ENCODE measurements at regions not wholly inside any gene's neighbourhood (a gene's known extent, or its start where the extent isn't known, plus 50 kb on each side); places are given as distances from the start of the nearest gene placed in this dataset.

- no peaks in the 10 kb centered on the region for H3K4me1 ChIP-seq (ENCODE audit: insufficient read depth, low read length, severe bottlenecking)
- no peaks in the 10 kb centered on the region; the same call in 1 of the 2 replicates for H3K79me2 ChIP-seq (ENCODE audit: insufficient read depth, low read length)
- no peaks in the 10 kb centered on the region for H3F3A ChIP-seq (ENCODE audit: insufficient read depth, low read length)
- H3K9me3 ChIP-seq (ENCODE audit: low read length) = no peaks in the 10 kb centered on the region
- no peaks in the 10 kb centered on the region for H3K36me3 ChIP-seq (ENCODE audit: insufficient read depth, low read length)
- no peak overlapping the region for H2AFZ ChIP-seq (ENCODE audit: low read length)
- H3K4me2 ChIP-seq (ENCODE audit: low read length) = no peak overlapping the region
- H3K27ac ChIP-seq (ENCODE audit: low read depth, low read length, poor library complexity, severe bottlenecking) = no peak overlapping the region
- H3K4me3 ChIP-seq (ENCODE audit: low read depth, low read length, poor library complexity, severe bottlenecking) = no peak overlapping the region
- no peaks in the 10 kb centered on the region for H4K20me1 ChIP-seq (ENCODE audit: insufficient read depth, low read length)
- no peaks in the 10 kb centered on the region for H3K27me3 ChIP-seq (ENCODE audit: insufficient read depth, low read length)
- no peak overlapping the region for H3K9ac ChIP-seq (ENCODE audit: low read length)
- TF ChIP-seq CTCF (IDR thresholded peaks at IDR 0.05; ENCODE audit: low read length) (no peak), EZH2 (IDR thresholded peaks at IDR 0.05; ENCODE audit: borderline replicate concordance, low read length) (no peak)
- H3K9me2 ChIP-seq (ENCODE audit: low read depth, low read length) = no peaks in the 10 kb centered on the region
Observed at GRCh38 chr6:130314271-130314670, 51.5 kb upstream of the TMEM200A start.

GRCh38 chr6:130313206-130313605 is 52.6 kb upstream of the TMEM200A start:
- H3K4me3 ChIP-seq (ENCODE audit: low read depth, low read length, poor library complexity, severe bottlenecking) = no peak overlapping the region
- H3K4me2 ChIP-seq (ENCODE audit: low read length) = no peak overlapping the region
- H3K9ac ChIP-seq (ENCODE audit: low read length) = no peak overlapping the region
- H3K27ac ChIP-seq (ENCODE audit: low read depth, low read length, poor library complexity, severe bottlenecking) = no peak overlapping the region
- H3K9me3 ChIP-seq (ENCODE audit: low read length) = no peaks in the 10 kb centered on the region
- no peak overlapping the region for H2AFZ ChIP-seq (ENCODE audit: low read length)
- H4K20me1 ChIP-seq (ENCODE audit: insufficient read depth, low read length) = no peaks in the 10 kb centered on the region
- TF ChIP-seq CTCF (IDR thresholded peaks at IDR 0.05; ENCODE audit: low read length) (no peak), EZH2 (IDR thresholded peaks at IDR 0.05; ENCODE audit: borderline replicate concordance, low read length) (no peak)
- no peaks in the 10 kb centered on the region for H3K9me2 ChIP-seq (ENCODE audit: low read depth, low read length)
- no peaks in the 10 kb centered on the region for H3K4me1 ChIP-seq (ENCODE audit: insufficient read depth, low read length, severe bottlenecking)
- H3K36me3 ChIP-seq (ENCODE audit: insufficient read depth, low read length) = no peaks in the 10 kb centered on the region
- no peaks in the 10 kb centered on the region for H3F3A ChIP-seq (ENCODE audit: insufficient read depth, low read length)
- no peaks in the 10 kb centered on the region for H3K27me3 ChIP-seq (ENCODE audit: insufficient read depth, low read length)
- no peaks in the 10 kb centered on the region; the same call in 1 of the 2 replicates for H3K79me2 ChIP-seq (ENCODE audit: insufficient read depth, low read length)

- H3K4me3 ChIP-seq (ENCODE audit: low read depth, low read length, poor library complexity, severe bottlenecking) = no peak overlapping the region
- H3K79me2 ChIP-seq (ENCODE audit: insufficient read depth, low read length) = no peaks in the 10 kb centered on the region
- H4K20me1 ChIP-seq (ENCODE audit: insufficient read depth, low read length) = no peaks in the 10 kb centered on the region
- H3K4me1 ChIP-seq (ENCODE audit: insufficient read depth, low read length, severe bottlenecking) = no peaks in the 10 kb centered on the region
- H3K9ac ChIP-seq (ENCODE audit: low read length) = no peak overlapping the region
- H3K9me3 ChIP-seq (ENCODE audit: low read length) = no peaks in the 10 kb centered on the region
- H3F3A ChIP-seq (ENCODE audit: insufficient read depth, low read length) = no peaks in the 10 kb centered on the region
- no peaks in the 10 kb centered on the region for H3K36me3 ChIP-seq (ENCODE audit: insufficient read depth, low read length)
- no peak overlapping the region for H2AFZ ChIP-seq (ENCODE audit: low read length)
- no peaks in the 10 kb centered on the region for H3K9me2 ChIP-seq (ENCODE audit: low read depth, low read length)
- H3K27me3 ChIP-seq (ENCODE audit: insufficient read depth, low read length) = no peaks in the 10 kb centered on the region
- H3K4me2 ChIP-seq (ENCODE audit: low read length) = no peak overlapping the region
- H3K27ac ChIP-seq (ENCODE audit: low read depth, low read length, poor library complexity, severe bottlenecking) = no peak overlapping the region
- TF ChIP-seq EZH2 (IDR thresholded peaks at IDR 0.05; ENCODE audit: borderline replicate concordance, low read length) = no peak
- no peak for TF ChIP-seq CTCF (IDR thresholded peaks at IDR 0.05; ENCODE audit: low read length)
Observed at GRCh38 chr6:130309028-130309427, 56.8 kb upstream of the TMEM200A start.

Measured in OCI-LY1 (cell line).